DND-41 (cell line): ENCODE measurements at regions not wholly inside any gene's neighbourhood (a gene's known extent, or its start where the extent isn't known, plus 50 kb on each side); places are given as distances from the start of the nearest gene placed in this dataset.

Source experiments
- ATAC-seq: fragments of 200-7000 bp; cut with Tn5 transposase; 3 replicates; pipeline ENCODE4 v1.9.1; 2021; ENCODE audit warnings: low read depth; ENCODE audit not compliant: insufficient read depth
- DNase-seq: peaks from one replicate; pipeline ENCODE4 v3.0.0-alpha.2; 2020
- H2AFZ ChIP-seq: 2 replicates; pipeline ENCODE4 v1.6.0; 2012; ENCODE audit warnings: low read depth, low read length
- H3K27ac ChIP-seq: 2 replicates; pipeline ENCODE4 v1.5.1; 2012; ENCODE audit warnings: low read length, inconsistent platforms
- H3K27me3 ChIP-seq: fragments of 200-600 bp; sonication (generic); 2 replicates; pipeline ENCODE4 v1.6.0; 2012; ENCODE audit warnings: low read length, mild to moderate bottlenecking, inconsistent platforms; ENCODE audit not compliant: insufficient read depth, poor library complexity
- H3K36me3 ChIP-seq: 2 replicates; pipeline ENCODE4 v1.5.1; 2012; ENCODE audit warnings: low read length, inconsistent platforms; ENCODE audit not compliant: insufficient read depth
- H3K4me1 ChIP-seq: 2 replicates; pipeline ENCODE4 v1.5.1; 2012; ENCODE audit warnings: mild to moderate bottlenecking, low read length; ENCODE audit not compliant: insufficient read depth
- H3K4me2 ChIP-seq: 2 replicates; pipeline ENCODE4 v1.6.0; 2012; ENCODE audit warnings: mild to moderate bottlenecking, moderate library complexity, low read length, inconsistent platforms; ENCODE audit not compliant: insufficient read depth
- H3K4me3 ChIP-seq, 2 experiments: fragments of 200-600 bp in 1 of 2; shearing (Covaris generic) in 1 of 2; 2 replicates each; pipeline ENCODE4 v1.5.1; 2012 to 2016; ENCODE audit warnings: inconsistent platforms in 2 of 2, low read length in 2 of 2, mild to moderate bottlenecking in 2 of 2, low read depth in 1 of 2, moderate library complexity in 1 of 2
- H3K79me2 ChIP-seq: 2 replicates; pipeline ENCODE4 v1.6.0; 2012; ENCODE audit warnings: low read length, inconsistent platforms; ENCODE audit not compliant: insufficient read depth
- H3K9ac ChIP-seq: 2 replicates; pipeline ENCODE4 v1.6.0; 2012; ENCODE audit warnings: low read depth, mild to moderate bottlenecking, inconsistent platforms, low read length, moderate library complexity
- H3K9me3 ChIP-seq: 2 replicates; pipeline ENCODE4 v1.5.1; 2012; ENCODE audit warnings: low read length, moderate library complexity, mild to moderate bottlenecking, inconsistent platforms; ENCODE audit not compliant: insufficient read depth, severe bottlenecking
- H4K20me1 ChIP-seq: 2 replicates; pipeline ENCODE4 v1.6.0; 2012; ENCODE audit warnings: low read length; ENCODE audit not compliant: insufficient read depth
- CTCF ChIP-seq: IDR thresholded peaks from 2 replicates; pipeline ENCODE4 v1.5.1; 2012; ENCODE audit warnings: borderline replicate concordance, low read length, moderate library complexity, mild to moderate bottlenecking; ENCODE audit not compliant: poor library complexity, severe bottlenecking; ENCODE audit errors: extremely low read depth
- EZH2 ChIP-seq: IDR thresholded peaks from 3 replicates; pipeline ENCODE4 v1.6.1; 2012; ENCODE audit warnings: borderline replicate concordance, low read depth, mild to moderate bottlenecking, moderate library complexity, low read length, inconsistent platforms; ENCODE audit not compliant: severe bottlenecking

GRCh38 chr2:24423095-24423494 is 62.8 kb upstream of the ITSN2 start:
- no peak for DNase-seq
- H3K27me3 ChIP-seq, result no peaks in the 10 kb centered on the region
- H3K79me2 ChIP-seq, result no peaks in the 10 kb centered on the region
- no peaks in the 10 kb centered on the region for H3K36me3 ChIP-seq
- H3K4me2 ChIP-seq, result no peak overlapping the region
- H2AFZ ChIP-seq, result no peak overlapping the region
- no peak overlapping the region for H3K27ac ChIP-seq
- no peak overlapping the region for H3K4me3 ChIP-seq
- no peaks in the 10 kb centered on the region for H3K4me1 ChIP-seq
- ATAC-seq, result no peak
- no peak overlapping the region for H3K9ac ChIP-seq
- H4K20me1 ChIP-seq, result no peaks in the 10 kb centered on the region
- no peaks in the 10 kb centered on the region for H3K9me3 ChIP-seq
- TF ChIP-seq CTCF (no peak), EZH2 (no peak)

- Histone ChIP-seq H3K4me3 (no peak overlapping the region), H3K4me2 (no peak overlapping the region), H3K27me3 (no peaks in the 10 kb centered on the region), H3K4me1 (no peaks in the 10 kb centered on the region), H2AFZ (0 out of 2 replicates have a peak overlapping the region, but pooled peaks have one; percentile 52), H4K20me1 (no peaks in the 10 kb centered on the region), H3K79me2 (no peaks in the 10 kb centered on the region), H3K36me3 (no peaks in the 10 kb centered on the region), H3K9ac (no peak overlapping the region), H3K9me3 (no peaks in the 10 kb centered on the region), H3K27ac (no peak overlapping the region)
- TF ChIP-seq CTCF, result peak; percentile 77
- no peak for TF ChIP-seq EZH2
- peak; percentile 64 for DNase-seq
- ATAC-seq, result peak; percentile 84
Observed at GRCh38 chr2:24421668-24422067, 61.3 kb upstream of the ITSN2 start.

- no peaks in the 10 kb centered on the region for H3K4me1 ChIP-seq
- no peak overlapping the region for H3K27ac ChIP-seq
- H2AFZ ChIP-seq, result no peak overlapping the region
- H4K20me1 ChIP-seq, result no peaks in the 10 kb centered on the region
- ATAC-seq (no peak), DNase-seq (no peak)
- H3K27me3 ChIP-seq, result no peaks in the 10 kb centered on the region
- H3K36me3 ChIP-seq, result no peaks in the 10 kb centered on the region
- H3K9me3 ChIP-seq, result no peaks in the 10 kb centered on the region
- H3K9ac ChIP-seq, result no peak overlapping the region
- H3K79me2 ChIP-seq, result no peaks in the 10 kb centered on the region
- TF ChIP-seq EZH2 (no peak), CTCF (no peak)
- no peak overlapping the region for H3K4me3 ChIP-seq
- no peak overlapping the region for H3K4me2 ChIP-seq
Observed at GRCh38 chr2:24420373-24420772, 60.0 kb upstream of the ITSN2 start.
